Mucosa of rectum (tissue), 2 donors: ENCODE measurements at regions not wholly inside any gene's neighbourhood (a gene's known extent, or its start where the extent isn't known, plus 50 kb on each side); places are given as distances from the start of the nearest gene placed in this dataset.
"Not testable (repeated sequence)": the region's sequence is repeated elsewhere in the genome, so short reads cannot be mapped to it uniquely, and the experiment has no call there.

ENCODE experiments used
- H3K27ac ChIP-seq, 2 donors: one replicate each; pipeline ENCODE4 v1.7.0; 2013; ENCODE audit warnings: inconsistent platforms in 2 of 2, low read depth in 2 of 2, low read length in 2 of 2
- H3K27me3 ChIP-seq, 2 donors: one replicate each; pipeline ENCODE4 v1.7.0; 2013; ENCODE audit warnings: low read length in 2 of 2; ENCODE audit not compliant: control insufficient read depth in 2 of 2, insufficient read depth in 2 of 2
- H3K36me3 ChIP-seq, 2 donors: one replicate each; pipeline ENCODE4 v1.7.0; 2013; ENCODE audit warnings: low read length in 2 of 2; ENCODE audit not compliant: control insufficient read depth in 2 of 2, insufficient read depth in 2 of 2
- H3K4me1 ChIP-seq, 2 donors: one replicate each; pipeline ENCODE4 v1.7.0; 2013; ENCODE audit warnings: low read length in 2 of 2, mild to moderate bottlenecking in 1 of 2; ENCODE audit not compliant: control insufficient read depth in 2 of 2, insufficient read depth in 2 of 2
- H3K4me3 ChIP-seq, 2 donors: one replicate each; pipeline ENCODE4 v1.7.0; 2013; ENCODE audit warnings: low read length in 2 of 2
- H3K9ac ChIP-seq, 2 donors: one replicate each; pipeline ENCODE4 v1.7.0; 2013; ENCODE audit warnings: low read length in 2 of 2, low read depth in 1 of 2, mild to moderate bottlenecking in 1 of 2
- H3K9me3 ChIP-seq, 2 donors: one replicate each; pipeline ENCODE4 v1.7.0; 2013; ENCODE audit warnings: low read length in 2 of 2; ENCODE audit not compliant: control insufficient read depth in 2 of 2
- donor health status: healthy.
- donor health status: Normal muscosa, but diverticular disease.

- Histone ChIP-seq H3K4me3 (no peak overlapping the region), H3K36me3 (no peaks in the 10 kb centered on the region), H3K9ac (no peak overlapping the region), H3K9me3 (no peaks in the 10 kb centered on the region), H3K4me1 (peaks cover 0 to 3% of the 10 kb centered on the region in 2 donors), H3K27ac (no peak overlapping the region), H3K27me3 (no peaks in the 10 kb centered on the region)
These were observed 253.4 kb downstream of the ASXL3 start for GRCh38 chr18:33831424-33831823.

DNA sequence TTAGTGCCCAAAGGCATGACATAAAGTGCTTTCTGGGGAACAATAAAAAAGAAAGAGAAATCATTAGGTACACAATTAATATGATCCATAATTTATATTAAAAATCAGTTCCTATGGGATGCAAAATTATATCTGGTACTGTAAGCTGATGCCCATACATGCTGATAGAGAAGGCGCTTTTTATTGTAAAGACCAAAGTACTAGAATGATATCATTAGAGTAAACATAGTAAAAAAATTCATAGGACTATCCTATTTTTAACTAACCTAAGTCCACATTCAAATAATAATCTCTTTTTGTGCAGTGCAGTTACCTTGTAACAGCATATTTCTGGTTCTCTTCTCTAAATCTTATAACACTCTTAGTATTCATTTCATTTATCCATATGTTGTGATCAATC, 252.2 kb downstream of the ASXL3 start:
- no peaks in the 10 kb centered on the region for H3K27me3 ChIP-seq
- no peak overlapping the region for H3K9ac ChIP-seq
- H3K4me3 ChIP-seq = no peak overlapping the region
- H3K36me3 ChIP-seq = no peaks in the 10 kb centered on the region
- H3K4me1 ChIP-seq = peaks cover 0 to 3% of the 10 kb centered on the region in 2 donors
- H3K27ac ChIP-seq = no peak overlapping the region
- no peaks in the 10 kb centered on the region for H3K9me3 ChIP-seq

- Histone ChIP-seq H3K27ac (no peak overlapping the region), H3K9ac (no peak overlapping the region), H3K4me3 (no peak overlapping the region), H3K9me3 (no peaks in the 10 kb centered on the region), H3K4me1 (peaks cover 0 to 3% of the 10 kb centered on the region in 2 donors), H3K36me3 (no peaks in the 10 kb centered on the region), H3K27me3 (no peaks in the 10 kb centered on the region)
These were observed 250.9 kb downstream of the ASXL3 start for GRCh38 chr18:33828949-33829348.

DNA sequence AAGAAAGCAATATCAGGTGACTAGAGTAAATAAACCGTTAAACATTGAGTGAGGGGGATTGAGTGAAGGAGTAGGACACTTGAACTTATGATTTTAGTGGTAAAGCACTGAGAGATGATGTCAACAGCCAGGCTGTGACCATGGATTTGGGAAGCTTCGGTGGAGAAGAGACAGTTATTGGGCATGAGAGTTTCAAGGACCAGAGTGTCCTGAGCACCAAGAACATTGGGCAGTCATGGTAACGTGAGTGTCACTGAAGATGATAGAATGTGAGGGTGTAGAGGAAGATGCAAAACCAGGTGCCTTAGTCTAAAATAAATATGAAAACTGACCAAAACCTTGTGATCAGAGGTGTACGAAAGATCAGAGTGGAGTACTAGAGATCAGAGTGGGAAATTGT, 248.1 kb downstream of the ASXL3 start:
- Histone ChIP-seq H3K4me3 (no peak overlapping the region), H3K9ac (no peak overlapping the region), H3K27me3 (no peaks in the 10 kb centered on the region), H3K36me3 (no peaks in the 10 kb centered on the region), H3K27ac (no peak overlapping the region), H3K4me1 (peaks cover 0 to 3% of the 10 kb centered on the region in 2 donors), H3K9me3 (no peaks in the 10 kb centered on the region)

DNA sequence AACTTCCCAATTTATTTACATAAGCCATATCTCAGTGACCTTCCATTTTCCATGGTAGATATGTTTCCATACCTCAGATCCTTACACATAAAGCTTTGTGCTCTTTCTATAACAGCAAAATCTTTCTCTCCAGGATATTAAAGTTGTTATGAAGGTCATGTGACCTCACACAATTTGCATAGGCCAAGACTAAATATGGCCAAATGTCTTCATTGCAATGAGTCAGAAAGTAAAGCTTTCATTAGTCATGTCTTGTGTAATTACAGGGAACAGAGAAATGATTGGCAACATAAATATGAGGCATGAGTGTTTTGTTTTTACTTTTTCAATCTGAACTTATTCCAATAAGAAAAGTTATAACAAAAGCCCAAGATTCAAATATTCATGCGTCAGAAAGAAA, 243.5 kb downstream of the ASXL3 start:
- H3K4me3 ChIP-seq = no peak overlapping the region
- H3K27ac ChIP-seq = no peak overlapping the region
- H3K9ac ChIP-seq = no peak overlapping the region
- H3K27me3 ChIP-seq = no peaks in the 10 kb centered on the region
- H3K9me3 ChIP-seq = no peaks in the 10 kb centered on the region
- H3K36me3 ChIP-seq = no peaks in the 10 kb centered on the region
- no peaks in the 10 kb centered on the region for H3K4me1 ChIP-seq

DNA sequence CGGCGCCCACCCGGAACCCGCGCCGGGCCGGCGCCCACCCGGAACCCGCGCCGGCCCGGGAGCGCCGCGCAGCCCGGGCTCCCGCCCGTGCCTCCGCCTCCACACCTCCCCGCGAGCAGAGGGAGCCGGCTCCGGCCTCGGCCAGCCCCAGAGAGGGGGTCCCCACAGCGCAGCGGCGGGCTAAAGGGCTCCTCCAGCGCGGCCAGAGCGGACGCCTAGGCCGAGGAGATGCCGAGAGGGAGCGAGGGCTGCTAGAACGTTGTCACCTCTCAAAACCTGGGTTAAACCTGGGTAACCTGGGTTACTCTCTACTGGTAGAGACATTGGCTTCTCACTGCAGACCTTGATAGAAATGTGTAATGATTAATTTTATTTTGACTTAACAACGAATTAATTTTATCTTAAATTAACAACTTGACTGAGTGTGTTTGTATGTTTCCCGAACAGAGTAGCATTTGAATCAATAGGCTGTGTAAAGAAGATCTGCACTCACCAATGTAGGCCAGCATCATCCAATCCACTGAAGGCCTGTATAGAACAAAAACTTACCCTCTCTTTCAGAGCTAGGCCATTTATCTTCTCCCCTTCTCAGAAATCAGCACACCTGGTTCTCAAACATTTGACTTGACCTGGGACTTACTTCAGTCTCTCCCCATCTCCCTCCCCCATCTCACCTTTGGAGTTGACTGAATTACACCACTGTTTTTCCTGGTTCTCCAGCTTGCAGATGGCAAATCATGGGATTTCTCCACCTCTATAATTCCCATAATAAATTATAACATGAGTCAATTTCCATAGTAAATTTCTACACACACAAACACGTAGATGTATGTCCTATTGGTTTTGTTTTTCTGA, 242.7 kb downstream of the ASXL3 start:
- no peaks in the 10 kb centered on the region for H3K9me3 ChIP-seq
- H3K27ac ChIP-seq = peak overlapping the region in 1 of 2 donors; percentile 80
- no peaks in the 10 kb centered on the region for H3K36me3 ChIP-seq
- peak overlapping the region; percentile 8 to 51 for H3K4me3 ChIP-seq
- no peaks in the 10 kb centered on the region for H3K4me1 ChIP-seq
- peak overlapping the region in 1 of 2 donors; percentile 65 for H3K9ac ChIP-seq
- H3K27me3 ChIP-seq = no peaks in the 10 kb centered on the region

GRCh38 chr18:33819692-33820343, 241.8 kb downstream of the ASXL3 start:
- H3K9me3 ChIP-seq, H3K9ac ChIP-seq, H3K36me3 ChIP-seq, H3K27ac ChIP-seq, H3K4me1 ChIP-seq, H3K27me3 ChIP-seq: not testable (repeated sequence)
- peak overlapping the region in 1 of 2 donors; percentile 15 for H3K4me3 ChIP-seq

DNA sequence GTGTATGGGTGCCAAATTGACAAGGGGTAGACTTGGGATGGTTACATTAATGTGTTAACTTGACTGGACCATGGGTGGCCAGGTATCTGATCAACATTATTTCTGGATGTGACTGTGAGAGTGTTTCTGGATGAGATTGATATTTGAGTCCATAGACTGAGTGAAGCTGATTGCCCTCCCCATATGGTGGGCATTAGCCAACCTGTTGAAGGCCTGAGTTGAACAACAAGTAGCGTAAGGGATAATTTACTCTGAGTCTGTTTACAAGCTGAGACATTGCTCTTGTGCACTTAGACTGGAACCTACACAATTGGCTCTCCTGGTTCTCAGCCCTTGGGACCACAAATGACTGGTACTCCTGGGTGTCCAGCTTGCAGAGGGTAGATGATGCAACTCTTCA, 240.1 kb downstream of the ASXL3 start:
- no peak overlapping the region for H3K4me3 ChIP-seq
- H3K4me1 ChIP-seq = no peaks in the 10 kb centered on the region
- no peak overlapping the region for H3K27ac ChIP-seq
- H3K36me3 ChIP-seq = no peaks in the 10 kb centered on the region
- H3K9me3 ChIP-seq = no peaks in the 10 kb centered on the region
- no peaks in the 10 kb centered on the region for H3K27me3 ChIP-seq
- no peak overlapping the region for H3K9ac ChIP-seq

- H3K27me3 ChIP-seq = no peaks in the 10 kb centered on the region
- H3K4me1 ChIP-seq = no peaks in the 10 kb centered on the region
- no peak overlapping the region for H3K4me3 ChIP-seq
- no peaks in the 10 kb centered on the region for H3K9me3 ChIP-seq
- H3K27ac ChIP-seq = no peak overlapping the region
- no peaks in the 10 kb centered on the region for H3K36me3 ChIP-seq
- H3K9ac ChIP-seq = no peak overlapping the region
These were observed 239.1 kb downstream of the ASXL3 start for GRCh38 chr18:33817096-33817495.

- Histone ChIP-seq H3K27me3 (no peaks in the 10 kb centered on the region), H3K27ac (no peak overlapping the region), H3K4me1 (peaks cover 0 to 9% of the 10 kb centered on the region in 2 donors), H3K4me3 (no peak overlapping the region), H3K36me3 (no peaks in the 10 kb centered on the region), H3K9ac (no peak overlapping the region), H3K9me3 (no peaks in the 10 kb centered on the region)
These were observed 236.5 kb downstream of the ASXL3 start for GRCh38 chr18:33814546-33814945.
